ENCODE measurements at regions not wholly inside any gene's neighbourhood (a gene's known extent, or its start where the extent isn't known, plus 50 kb on each side); places are given as distances from the start of the nearest gene placed in this dataset.

- in situ Hi-C loops (cut with HindIII; ENCODE audit: low sequenced_read_pairs): no loop called here
These were observed 67.8 kb upstream of the KLF4 start for GRCh38 chr9:107557236-107557990.

GRCh38 chr9:107554636-107555035 lies 65.1 kb upstream of the KLF4 start:
- in situ Hi-C loops (cut with HindIII; ENCODE audit: low sequenced_read_pairs): no loop called here

GRCh38 chr9:107548298-107549142 lies 59.0 kb upstream of the KLF4 start:
- in situ Hi-C loops (cut with HindIII; ENCODE audit: low sequenced_read_pairs): no loop called here

GRCh38 chr9:107547772-107548297 lies 58.3 kb upstream of the KLF4 start:
- in situ Hi-C loops (cut with HindIII; ENCODE audit: low sequenced_read_pairs): no loop called here

GRCh38 chr9:107547303-107547702 lies 57.7 kb upstream of the KLF4 start:
- in situ Hi-C loops (cut with HindIII; ENCODE audit: low sequenced_read_pairs): no loop called here

- in situ Hi-C loops (cut with HindIII; ENCODE audit: low sequenced_read_pairs): no loop called here
These were observed 57.3 kb upstream of the KLF4 start for GRCh38 chr9:107546859-107547258.

- in situ Hi-C loops (cut with HindIII; ENCODE audit: low sequenced_read_pairs): no loop called here
These were observed 55.5 kb upstream of the KLF4 start for GRCh38 chr9:107545036-107545435.

GRCh38 chr9:107542411-107543157 lies 53.0 kb upstream of the KLF4 start:
- in situ Hi-C loops (cut with HindIII; ENCODE audit: low sequenced_read_pairs): no loop called here

- in situ Hi-C loops (cut with HindIII; ENCODE audit: low sequenced_read_pairs): no loop called here
These were observed 52.0 kb upstream of the KLF4 start for GRCh38 chr9:107541523-107541922.

GRCh38 chr9:107540164-107540561 lies 50.6 kb upstream of the KLF4 start:
- in situ Hi-C loops (cut with HindIII; ENCODE audit: low sequenced_read_pairs): no loop called here

GRCh38 chr9:107539427-107540163 lies 50.0 kb upstream of the KLF4 start:
- in situ Hi-C loops (cut with HindIII; ENCODE audit: low sequenced_read_pairs): no loop called here
